Retina (tissue), 1 donor: ENCODE measurements at regions not wholly inside any gene's neighbourhood (a gene's known extent, or its start where the extent isn't known, plus 50 kb on each side); places are given as distances from the start of the nearest gene placed in this dataset.
A peak's percentile ranks its signal among the peaks of the same experiment; 100 is the strongest.

Experiments
- DNase-seq: peaks from one replicate; pipeline ENCODE4 v3.0.0-alpha.2; 2016

GRCh38 chr6:117078624-117079023 lies 186.7 kb upstream of the VGLL2 start:
- DNase-seq = no peak

- DNase-seq = no peak
Measured at GRCh38 chr6:117079951-117080350, 185.4 kb upstream of the VGLL2 start.

GRCh38 chr6:117089604-117090003 lies 175.8 kb upstream of the VGLL2 start:
- no peak for DNase-seq

GRCh38 chr6:117110146-117110545 lies 155.2 kb upstream of the VGLL2 start:
- DNase-seq = no peak

GRCh38 chr6:117110737-117111136 lies 154.6 kb upstream of the VGLL2 start:
- no peak for DNase-seq

- DNase-seq = no peak
Measured at GRCh38 chr6:117117652-117118051, 147.7 kb upstream of the VGLL2 start.

- DNase-seq = no peak
Measured at GRCh38 chr6:117118490-117118889, 146.9 kb upstream of the VGLL2 start.

GRCh38 chr6:117126213-117126612 lies 139.1 kb upstream of the VGLL2 start:
- no peak for DNase-seq

GRCh38 chr6:117128052-117128451 lies 137.3 kb upstream of the VGLL2 start:
- DNase-seq = no peak

- DNase-seq = no peak
Measured at GRCh38 chr6:117130125-117130524, 135.2 kb upstream of the VGLL2 start.

- DNase-seq = no peak
Measured at GRCh38 chr6:117136702-117137101, 128.7 kb upstream of the VGLL2 start.

- DNase-seq = no peak
Measured at GRCh38 chr6:117137711-117138110, 127.6 kb upstream of the VGLL2 start.

- no peak for DNase-seq
Measured at GRCh38 chr6:117138425-117138824, 126.9 kb upstream of the VGLL2 start.

GRCh38 chr6:117138920-117139319 lies 126.4 kb upstream of the VGLL2 start:
- no peak for DNase-seq

- DNase-seq = no peak
Measured at GRCh38 chr6:117142142-117142541, 123.2 kb upstream of the VGLL2 start.

- no peak for DNase-seq
Measured at GRCh38 chr6:117142995-117143394, 122.4 kb upstream of the VGLL2 start.

- DNase-seq = no peak
Measured at GRCh38 chr6:117143647-117144046, 121.7 kb upstream of the VGLL2 start.

- DNase-seq = no peak
Measured at GRCh38 chr6:117145940-117146339, 119.4 kb upstream of the VGLL2 start.

- no peak for DNase-seq
Measured at GRCh38 chr6:117149324-117149723, 116.0 kb upstream of the VGLL2 start.

- DNase-seq = no peak
Measured at GRCh38 chr6:117156741-117157140, 108.6 kb upstream of the VGLL2 start.

GRCh38 chr6:117157448-117157847 lies 107.9 kb upstream of the VGLL2 start:
- no peak for DNase-seq

- no peak for DNase-seq
Measured at GRCh38 chr6:117165911-117166499, 99.4 kb upstream of the VGLL2 start.

GRCh38 chr6:117167520-117168271 lies 97.7 kb upstream of the VGLL2 start:
- peak; percentile 6 for DNase-seq

- DNase-seq = no peak
Measured at GRCh38 chr6:117168296-117169063, 96.9 kb upstream of the VGLL2 start.
